Inferior parietal cortex (tissue), 1 donor: ENCODE measurements at regions not wholly inside any gene's neighbourhood (a gene's known extent, or its start where the extent isn't known, plus 50 kb on each side); places are given as distances from the start of the nearest gene placed in this dataset.

Experiments
- DNase-seq: peaks from one replicate; pipeline ENCODE4 v3.0.0-alpha.2; 2016; ENCODE audit errors: extremely low spot score

DNA sequence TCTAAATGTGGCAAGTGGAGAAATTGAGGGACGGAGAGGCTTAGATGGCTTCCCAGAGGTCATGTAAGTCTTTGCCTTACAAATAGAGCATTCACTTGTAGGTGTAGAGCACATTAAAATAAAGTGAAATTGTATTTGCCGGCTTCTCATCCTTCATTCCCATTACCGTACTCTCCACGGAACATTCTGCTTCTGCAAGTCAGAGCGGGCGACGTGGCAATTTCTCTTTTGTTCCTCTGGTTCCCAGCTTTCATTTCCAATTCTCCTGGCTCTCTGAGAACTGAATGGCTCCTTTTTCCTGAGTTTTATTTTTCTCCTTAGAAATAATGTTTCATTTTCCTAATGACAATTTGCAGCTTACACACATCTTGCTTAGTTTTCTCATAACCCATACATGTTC is 51.3 kb upstream of the PFKP start:
- DNase-seq = no peak

DNA sequence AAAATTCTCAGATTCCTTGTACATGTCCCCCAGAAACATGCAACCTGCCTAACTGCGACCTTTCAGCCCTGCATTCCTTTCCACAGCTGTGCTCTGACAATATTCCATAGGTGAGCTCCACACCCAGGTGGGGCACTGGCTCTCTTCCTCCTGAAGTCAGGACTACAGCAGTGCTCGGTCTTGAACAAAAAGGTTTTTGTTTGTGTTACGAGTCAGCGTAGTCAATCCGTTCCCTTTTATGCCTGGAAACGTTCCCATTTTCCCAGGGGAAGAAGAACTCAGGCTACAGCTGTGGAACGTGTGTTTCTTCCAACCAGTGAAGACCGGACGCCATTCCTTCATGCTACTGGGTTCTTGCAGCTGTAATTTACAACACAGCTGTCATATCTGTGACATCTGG is 52.4 kb upstream of the PFKP start:
- no peak for DNase-seq

DNA sequence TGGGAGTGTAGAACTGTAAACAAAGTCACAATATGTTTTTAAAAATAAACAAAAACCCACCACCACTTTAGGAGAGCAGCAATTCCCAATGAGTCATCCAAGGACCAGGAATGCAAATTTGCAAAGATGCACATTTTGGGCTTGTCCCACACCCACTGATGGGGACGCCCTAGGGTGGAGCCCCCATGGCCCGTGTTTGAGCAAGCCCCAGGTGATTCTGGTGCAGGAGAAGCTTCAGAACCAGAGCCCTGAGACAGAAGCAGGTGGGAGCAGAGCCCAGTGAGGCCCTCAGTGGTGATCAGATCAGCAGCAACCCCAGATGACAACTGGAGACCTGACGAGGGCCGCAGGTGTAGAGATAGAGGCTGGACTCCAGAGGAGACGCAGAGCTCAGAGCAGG is 55.1 kb upstream of the PFKP start:
- DNase-seq = no peak

DNA sequence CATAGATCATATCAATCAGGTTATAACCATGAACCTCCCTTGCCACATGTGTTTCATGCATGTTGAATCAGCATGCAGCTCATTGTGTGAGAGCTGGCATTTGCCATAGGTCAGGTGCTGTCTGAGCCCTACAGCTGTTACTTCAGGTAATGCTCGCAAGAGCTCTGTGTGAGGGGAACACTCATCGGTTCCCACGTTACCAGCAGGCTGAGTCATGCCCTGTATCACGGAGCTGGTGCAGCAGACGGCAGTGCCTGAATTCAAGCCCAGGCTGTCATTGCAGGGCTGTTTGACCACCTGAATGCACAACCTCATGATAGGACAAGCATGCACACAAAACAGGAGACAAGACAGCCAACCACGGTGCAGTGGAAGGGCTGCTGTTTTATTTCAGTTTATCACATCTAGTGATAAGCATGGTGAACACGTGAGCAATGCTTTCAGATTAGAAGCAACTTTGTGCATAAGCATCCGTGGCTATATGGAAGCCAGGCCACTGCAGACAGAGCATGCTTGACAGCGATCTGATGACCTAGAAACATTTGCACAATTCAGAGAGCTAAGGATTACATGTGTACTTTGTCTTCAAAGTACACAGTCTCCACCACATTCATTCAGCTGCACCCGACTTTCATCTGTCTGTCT is 56.4 kb upstream of the PFKP start:
- DNase-seq = no peak

DNA sequence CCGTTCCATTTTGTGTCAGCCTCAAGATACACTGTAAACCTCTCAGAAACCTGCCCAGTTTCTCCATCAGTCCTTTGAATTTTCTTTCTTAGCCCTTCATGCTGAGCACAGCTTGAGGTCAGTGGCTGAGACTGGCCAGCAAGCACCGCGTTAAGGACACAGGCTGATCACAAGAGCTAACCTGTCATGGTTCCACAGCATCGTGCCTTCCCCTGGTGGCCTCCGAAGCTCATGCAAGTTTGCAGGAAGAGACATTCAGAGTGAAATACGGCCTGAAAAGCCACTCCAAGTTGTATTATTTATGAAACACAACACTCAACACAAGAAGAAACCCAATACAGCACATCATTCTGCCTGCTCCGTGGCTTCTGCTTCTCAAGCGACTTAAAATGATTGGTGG is 57.0 kb upstream of the PFKP start:
- DNase-seq = no peak

DNA sequence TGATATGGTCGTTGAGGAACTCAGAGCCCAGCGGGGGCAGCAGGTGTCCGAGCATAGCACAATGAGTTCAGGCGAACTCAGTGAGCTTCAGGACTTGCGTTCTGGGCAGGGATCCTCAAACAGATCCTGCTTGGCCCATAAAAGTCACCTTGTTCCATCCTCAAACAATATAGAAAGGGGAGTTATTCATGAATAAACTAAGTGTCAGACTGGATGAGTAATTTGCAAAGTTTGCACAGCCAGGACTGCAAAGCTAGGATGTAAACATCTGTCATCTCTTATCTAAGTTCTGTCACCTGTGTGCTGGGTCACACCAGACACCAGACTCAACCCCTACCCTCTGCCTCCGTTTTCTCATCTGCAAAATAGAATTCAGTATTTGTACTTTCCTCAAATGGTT is 58.0 kb upstream of the PFKP start:
- DNase-seq = no peak

DNA sequence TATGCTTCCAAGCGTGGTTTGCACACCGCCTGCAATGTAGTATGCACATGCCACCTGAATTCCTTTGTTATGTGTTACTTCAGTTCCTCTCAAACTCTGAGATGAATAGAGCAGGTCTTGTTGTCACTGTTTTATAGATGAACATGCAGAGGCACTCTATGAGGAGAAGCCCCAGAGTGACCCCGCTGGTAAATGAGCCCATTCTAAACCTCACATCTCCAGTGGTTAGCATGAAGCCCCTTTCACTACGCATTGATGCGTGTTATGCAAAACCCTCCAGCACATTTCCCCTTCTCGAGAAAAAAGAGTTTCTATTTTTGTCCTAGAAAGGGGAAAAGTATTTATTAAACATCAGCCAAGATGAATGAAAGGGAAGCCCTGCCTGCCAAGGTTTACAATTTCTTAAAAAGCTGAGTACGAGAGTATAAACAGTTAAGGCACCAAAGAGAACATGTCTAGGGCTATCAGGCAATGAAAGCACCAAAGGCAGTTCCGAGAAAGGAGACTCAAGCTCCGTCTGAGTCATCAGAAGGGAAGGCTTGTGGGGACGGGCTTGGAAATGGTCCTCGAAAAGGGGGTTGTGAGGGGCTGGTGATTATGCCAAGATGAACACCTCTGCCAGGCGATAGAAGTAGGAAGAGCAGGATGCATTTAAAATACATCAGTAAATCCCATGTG is 58.7 kb upstream of the PFKP start:
- DNase-seq = no peak

DNA sequence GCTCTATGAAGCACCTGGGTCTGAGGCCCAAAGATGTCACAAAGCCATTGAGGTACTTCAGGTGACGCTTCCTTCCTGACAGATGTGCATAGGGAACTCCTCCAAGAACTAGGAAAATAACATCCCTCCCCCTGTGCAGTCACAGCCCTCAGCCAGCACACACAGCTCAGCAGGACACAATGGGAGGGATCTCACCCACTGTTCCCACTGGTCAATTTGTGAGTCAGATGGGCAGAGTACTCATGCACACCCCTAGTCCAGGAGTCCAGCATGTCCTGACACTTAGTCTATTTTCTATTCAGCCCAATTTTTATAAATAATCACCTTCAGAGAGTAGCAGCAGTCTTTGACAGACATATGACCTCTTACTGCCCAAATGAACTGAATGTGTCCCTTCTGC is 60.7 kb upstream of the PFKP start:
- no peak for DNase-seq

DNA sequence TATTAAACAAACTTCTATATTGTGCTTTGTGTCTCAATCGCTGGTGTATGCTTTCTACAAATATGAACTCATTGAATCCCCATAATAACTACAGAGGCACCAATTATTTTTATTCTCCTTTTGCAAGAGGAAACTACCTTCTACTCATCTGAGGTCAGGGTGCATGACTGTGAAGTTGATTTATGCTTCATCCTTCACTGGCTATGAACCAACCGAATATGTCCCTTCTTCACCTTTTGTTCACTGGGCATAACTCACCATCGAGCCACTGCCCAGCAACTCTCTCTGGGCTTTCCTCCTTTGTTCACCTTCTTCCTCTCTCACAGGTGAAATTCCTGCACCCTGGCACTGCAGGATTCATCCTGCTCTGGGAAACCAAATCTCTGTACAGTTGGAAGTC is 61.3 kb upstream of the PFKP start:
- DNase-seq = no peak

DNA sequence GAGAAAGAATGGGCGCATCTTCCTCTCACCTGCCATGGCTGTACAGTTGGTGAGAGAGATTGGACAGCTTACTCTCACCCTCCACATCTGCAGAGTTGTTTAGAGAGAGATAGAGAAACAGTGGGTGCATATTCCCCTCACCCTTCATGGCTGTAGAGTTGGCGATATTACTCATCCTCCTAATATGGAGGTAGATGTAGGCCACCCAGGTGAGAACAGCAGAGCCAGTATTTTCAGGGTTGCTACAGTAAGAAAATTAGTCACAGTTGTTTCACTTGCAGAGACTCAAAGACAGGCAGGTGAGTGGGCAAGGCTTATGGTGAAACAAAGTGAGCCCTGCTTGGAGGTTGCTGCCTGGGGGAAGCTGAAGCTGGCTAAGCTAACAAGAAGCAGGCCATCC is 65.0 kb upstream of the PFKP start:
- DNase-seq = no peak

DNA sequence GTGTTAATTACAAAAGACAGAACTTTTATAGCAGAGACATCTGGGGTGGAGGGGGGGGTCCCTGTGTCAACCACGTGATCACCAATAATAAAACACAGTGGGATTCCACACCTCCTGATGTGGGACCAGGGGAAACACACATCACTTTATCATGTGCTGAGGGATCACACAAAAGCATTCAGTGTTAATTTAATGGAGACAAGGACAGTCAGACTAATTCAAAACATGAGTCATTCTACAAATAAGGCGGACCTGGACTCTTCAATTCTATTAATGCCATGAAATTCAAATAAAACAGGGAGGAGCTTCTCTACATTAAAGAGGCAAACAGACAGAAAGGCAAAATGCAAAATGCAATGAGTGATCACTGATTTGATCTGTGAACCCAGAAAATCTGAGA is 67.3 kb upstream of the PFKP start:
- no peak for DNase-seq

DNA sequence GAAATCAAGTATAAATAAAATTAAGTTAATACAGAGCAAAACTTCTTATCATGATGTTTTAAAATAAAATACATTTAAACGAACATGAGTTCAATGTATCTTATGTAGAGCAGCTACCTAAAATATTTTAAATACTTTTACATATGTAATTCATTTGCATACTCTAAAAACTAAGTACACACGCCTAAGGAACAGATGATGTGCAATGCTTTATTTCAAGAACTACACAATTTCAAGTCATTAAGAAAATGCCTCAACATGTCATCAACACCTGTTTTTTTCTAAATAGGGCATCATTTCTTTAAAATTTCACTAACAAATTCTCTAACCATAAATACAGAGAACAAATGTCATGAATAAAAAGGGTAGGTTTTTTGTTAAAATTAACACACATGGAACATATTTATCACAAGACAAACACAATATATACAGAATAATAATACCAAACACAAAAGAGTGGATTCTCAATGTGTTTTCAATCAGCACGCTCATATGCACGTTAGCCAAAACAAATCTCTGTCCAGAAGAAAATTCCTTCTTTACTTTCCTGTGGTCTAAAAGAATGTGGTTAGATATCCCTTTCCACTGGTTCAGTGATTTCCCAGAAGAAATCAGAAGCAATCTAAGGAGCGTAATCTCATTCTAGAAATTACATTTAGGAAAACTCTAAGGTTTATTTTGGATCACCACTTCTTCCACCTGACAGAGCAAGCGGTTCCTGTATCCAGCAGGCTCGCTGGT is 73.0 kb upstream of the PFKP start:
- DNase-seq = no peak

DNA sequence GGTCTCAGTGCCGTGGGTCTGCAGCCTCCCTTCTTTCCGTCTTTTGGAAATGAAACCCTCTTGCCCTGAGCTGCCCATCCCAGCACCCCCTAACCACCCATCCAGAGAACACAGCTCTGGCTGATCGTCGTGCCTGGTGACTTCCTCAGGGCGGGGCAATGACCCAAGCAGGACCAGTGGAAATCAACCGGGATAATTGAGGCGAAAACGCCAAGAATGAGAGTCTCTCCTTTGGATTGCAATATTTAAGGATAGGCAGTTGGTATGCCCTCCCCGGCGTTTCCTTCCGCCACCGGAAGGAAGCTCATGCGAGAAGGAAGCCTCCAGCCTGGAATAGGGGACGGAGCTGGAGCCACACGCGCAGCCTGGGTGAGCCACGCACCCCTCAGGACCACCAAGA is 73.7 kb upstream of the PFKP start:
- DNase-seq = no peak

DNA sequence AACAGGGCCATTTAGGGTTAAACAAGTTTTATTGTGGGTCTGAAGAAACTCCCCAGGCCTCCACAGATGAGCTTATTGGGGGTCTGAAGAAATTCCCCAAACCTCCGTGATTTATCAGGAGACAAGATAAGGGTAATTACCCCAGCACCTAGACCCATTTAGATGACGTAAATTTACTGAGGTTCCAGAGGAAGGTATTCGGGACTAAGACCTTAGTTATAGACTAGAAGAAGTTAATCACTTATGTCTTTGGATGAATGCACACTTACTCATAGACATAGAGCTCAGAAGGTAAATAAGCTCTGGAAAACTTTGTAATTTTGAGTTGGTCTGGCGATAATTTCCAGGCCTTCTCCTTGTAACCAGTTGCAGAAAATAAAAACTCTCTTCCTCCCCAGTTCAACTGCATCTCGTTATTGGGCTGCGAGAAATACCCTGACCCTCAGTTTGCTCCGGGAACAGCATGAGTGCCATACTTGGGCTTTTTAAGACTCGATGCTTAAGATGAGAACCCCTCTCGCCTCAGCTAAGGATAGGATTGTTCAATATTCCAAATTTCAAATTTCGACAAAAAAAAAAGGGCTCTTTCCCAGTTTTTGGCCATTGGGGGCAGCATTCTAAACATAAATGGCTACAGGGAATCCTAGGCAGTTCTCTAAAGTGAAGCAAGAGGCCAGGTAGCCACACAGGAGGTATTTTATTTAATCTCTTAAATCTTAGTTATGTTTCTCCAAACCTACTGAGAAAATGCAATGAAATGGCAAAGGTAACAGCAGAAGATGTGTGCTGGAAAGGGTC is 74.7 kb upstream of the PFKP start:
- DNase-seq = no peak

DNA sequence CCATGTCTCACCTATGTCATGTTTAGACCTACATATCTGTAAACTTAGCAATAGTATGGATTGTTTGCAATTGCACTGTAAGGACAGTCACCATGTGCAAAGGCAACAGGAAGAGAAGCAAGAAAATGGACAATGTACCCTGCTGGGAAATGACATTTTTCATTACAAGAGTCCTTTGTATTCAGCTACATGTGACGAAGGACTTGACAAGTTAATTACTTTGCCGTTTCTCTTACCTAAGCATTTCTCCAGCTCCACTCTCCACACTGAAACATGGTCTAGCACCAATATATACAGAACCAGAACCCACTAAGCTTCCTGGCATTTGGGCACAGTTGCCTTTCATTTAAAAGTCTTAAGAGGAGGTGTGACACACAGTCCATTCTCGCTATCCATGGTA is 76.6 kb upstream of the PFKP start:
- DNase-seq = no peak

DNA sequence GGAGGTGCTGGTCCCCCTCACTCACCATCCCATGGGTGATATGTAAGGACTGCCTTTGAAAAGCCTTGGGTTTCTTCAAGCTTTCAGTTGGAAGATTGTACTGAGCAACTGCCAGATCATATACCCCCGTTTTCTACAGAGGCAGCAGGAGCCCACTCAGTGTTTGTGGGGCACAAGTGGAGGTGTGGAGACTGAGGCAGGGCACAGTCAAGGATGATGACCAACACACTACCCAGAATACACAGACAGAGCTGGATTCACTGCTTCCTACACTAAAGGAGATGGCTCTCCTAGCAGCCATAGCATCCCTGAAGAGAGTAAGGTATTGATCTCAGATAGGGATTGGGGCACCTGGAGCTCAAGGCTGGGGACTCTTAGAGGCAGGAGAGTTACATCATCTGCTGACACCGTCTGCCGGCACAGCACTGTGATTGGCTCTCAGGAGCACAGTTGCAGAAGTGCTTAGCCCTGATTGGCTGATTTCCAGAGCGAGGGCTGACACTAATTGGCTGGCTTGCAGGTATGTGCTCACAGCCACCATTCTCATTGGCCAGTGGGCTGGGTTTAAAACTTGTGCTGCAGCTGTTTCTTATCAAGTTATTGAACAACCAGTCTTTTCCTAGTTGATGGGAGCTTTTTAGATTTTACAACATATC is 77.9 kb upstream of the PFKP start:
- DNase-seq = no peak

DNA sequence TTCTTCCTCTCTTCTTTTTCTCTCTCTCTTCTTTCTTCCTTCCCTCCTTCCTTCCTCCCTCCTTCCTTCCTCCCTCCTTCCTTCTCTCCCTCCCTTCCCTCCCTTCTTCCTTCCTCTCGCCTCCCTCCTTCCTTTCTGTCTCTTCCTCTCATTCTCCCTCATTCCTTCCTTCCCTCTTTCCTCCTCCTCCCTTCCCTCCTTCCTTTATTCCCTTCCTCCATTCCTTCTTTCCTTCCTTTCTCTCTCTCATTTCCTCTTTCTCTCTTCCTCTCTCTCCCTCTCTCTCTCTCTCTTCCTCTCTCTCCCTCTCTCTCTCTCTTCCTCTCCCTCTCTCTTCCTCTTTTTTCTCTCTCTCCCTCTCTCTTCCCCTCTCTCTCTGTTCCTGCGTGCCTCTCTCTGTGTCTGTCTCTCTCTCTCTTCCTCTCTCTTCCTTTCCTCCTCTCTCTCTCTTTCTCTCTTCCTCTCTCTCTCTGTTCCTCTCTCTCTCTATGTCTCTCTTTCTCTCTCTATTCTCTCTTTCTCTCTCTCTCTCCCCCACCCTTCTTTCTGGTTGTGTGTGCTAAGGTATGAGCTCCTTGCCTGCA is 80.1 kb upstream of the PFKP start:
- no peak for DNase-seq

DNA sequence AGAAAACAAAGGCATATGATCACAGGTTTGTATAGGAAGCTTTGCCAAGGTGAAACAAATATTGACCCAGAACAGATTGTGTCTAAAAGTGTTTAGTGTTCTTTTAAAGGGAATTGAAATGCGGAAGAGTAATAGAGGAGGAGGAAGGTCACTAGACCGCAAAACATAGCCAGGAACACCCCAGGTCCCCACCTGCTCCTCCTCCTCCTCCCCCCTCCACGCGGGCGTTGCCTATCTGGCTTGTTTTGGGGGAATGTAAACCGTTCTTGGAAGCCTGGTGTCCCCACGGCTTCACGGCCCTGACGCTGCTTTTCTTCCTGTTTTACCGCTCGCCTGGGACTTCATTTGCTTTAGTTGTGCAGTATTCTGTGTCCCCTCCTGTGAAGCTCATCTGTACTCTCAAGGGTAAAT is 81.0 kb upstream of the PFKP start:
- DNase-seq = no peak

DNA sequence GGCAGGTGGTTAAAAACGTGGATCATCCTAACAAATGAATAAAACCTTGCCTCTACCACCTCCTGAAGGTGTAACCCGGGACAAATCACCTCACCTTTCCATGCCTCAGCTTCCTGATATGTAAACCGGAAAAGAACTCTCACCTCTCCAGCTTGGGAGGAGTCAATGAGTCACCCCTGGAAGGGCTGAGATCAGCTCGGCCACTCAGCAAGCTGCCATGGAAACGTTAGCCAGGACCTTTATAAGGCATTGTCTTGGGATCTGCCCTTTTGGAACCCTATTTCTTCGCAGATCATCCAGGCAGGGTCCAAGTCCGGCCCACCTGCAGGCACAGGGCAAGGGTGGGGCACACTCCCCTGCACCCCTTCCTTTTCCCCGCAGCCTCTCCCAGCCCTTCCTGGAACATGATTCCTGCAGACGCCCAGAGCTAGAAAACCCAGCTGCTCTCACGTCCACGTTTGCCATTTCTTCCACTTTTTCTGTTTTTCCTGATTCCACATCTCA is 81.6 kb upstream of the PFKP start:
- no peak for DNase-seq

DNA sequence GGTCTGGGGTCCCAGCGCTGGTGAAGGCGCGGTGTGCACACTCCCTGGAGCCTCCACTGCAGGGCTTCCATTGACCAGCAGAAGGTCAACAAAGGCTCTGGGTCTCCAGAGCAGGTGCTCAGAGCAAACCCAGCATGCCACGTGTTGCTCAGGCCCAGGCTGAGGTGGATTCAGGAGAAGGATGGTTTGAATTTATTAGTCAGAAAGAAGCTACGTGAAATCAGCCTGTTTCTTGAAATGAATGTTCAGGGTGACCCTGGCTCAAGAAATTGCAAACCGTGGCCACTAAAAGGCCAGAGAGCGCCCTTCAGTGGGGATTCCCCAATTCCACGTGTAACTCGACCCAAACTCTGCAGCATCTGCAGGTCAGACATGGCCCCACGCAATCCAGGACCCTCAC is 82.7 kb upstream of the PFKP start:
- DNase-seq = no peak

DNA sequence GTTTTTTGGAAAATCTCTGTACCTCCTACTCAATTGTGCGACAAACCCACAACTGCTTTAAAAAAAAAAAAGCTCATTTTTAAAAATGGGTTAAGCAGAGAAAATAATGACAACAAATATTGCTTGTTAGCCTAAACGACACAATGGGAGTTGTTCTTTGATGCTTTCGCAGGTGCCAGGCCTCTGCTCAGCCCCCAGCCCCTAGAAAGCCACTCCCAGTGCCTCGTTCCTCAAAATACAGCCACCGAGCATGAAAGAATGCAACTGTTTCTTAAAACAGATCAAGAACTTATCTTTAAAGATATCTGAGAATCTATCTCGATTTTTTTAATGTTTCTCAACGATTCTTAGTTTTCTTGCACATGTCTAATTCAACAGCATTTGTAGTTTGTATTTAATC is 85.2 kb upstream of the PFKP start:
- DNase-seq = no peak
